ENCODE measurements at regions not wholly inside any gene's neighbourhood (a gene's known extent, or its start where the extent isn't known, plus 50 kb on each side); places are given as distances from the start of the nearest gene placed in this dataset.
"Not testable (repeated sequence)": the region's sequence is repeated elsewhere in the genome, so short reads cannot be mapped to it uniquely, and the experiment has no call there.

DNA sequence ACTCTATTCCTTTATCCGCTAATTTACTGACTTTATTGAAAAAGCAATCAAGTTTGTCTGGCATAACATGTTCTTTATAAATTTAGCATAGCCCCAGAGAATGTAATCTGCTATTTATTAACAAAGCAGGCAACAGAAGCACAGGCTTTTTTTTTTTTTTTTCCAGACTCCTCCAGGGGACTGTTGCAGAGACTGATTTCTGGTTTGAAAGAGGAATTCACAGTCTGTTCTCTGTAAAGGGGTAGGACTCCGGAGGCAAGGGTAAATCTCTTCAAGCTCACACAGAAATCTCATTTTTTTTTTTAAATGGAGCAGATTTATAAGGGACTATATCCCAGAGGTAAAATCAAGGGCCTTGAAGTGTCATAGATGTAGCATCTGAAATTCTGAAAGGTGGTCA lies 1386.5 kb upstream of the CDH8 start:
- DNase-seq: no peak

GRCh38 chr16:63416712-63417111 lies 1380.5 kb upstream of the CDH8 start:
- no peak for DNase-seq

GRCh38 chr16:63415014-63415413 lies 1378.8 kb upstream of the CDH8 start:
- DNase-seq: no peak

DNA sequence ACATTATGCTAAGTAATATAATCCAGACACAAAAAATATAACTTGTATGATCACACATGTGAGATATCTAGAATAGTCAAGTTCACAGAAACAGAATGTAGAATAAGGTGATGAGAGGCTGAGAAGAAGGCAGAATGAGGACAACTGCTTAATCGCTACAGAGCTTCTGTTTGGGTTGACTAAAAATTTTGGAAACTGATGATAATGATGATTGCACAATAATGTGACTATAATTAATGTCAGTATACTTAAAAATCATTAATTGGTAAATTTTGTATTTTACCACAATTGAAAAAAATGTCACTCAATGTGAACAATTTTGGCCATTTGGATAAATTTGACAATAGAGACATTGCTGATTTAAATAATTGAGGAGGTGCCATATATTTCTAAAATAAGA lies 1374.4 kb upstream of the CDH8 start:
- DNase-seq: no peak

DNA sequence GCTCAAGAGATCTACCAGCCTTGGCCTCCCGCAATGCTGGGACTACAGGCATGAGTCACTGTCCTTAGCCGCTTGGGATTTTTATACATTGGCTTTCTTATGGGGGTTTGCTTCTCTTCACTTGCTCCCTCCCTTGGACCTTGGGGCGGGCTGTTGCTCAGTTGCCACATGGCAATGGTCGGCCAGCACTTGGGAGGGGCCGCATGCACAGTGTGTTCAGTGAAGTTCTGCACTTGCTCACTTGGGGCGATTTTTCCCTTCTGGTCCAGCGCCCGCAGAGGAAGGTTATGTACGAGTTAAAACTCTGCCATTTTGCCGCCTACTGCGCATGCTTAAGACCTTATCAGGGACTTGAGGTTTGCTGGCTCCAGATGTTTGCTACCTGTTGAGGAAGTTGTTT lies 1367.6 kb upstream of the CDH8 start:
- DNase-seq: no peak

- not testable (repeated sequence) for DNase-seq
These were observed 1352.0 kb upstream of the CDH8 start for GRCh38 chr16:63388277-63388676.

GRCh38 chr16:63385714-63386432 lies 1349.6 kb upstream of the CDH8 start:
- DNase-seq: no peak

GRCh38 chr16:63373744-63374143 lies 1337.5 kb upstream of the CDH8 start:
- DNase-seq: no peak

- DNase-seq: no peak
These were observed 1336.6 kb upstream of the CDH8 start for GRCh38 chr16:63372815-63373214.

GRCh38 chr16:63372283-63372682 lies 1336.0 kb upstream of the CDH8 start:
- DNase-seq: no peak

GRCh38 chr16:63365649-63366304 lies 1329.5 kb upstream of the CDH8 start:
- DNase-seq: no peak

GRCh38 chr16:63363738-63364137 lies 1327.5 kb upstream of the CDH8 start:
- no peak for DNase-seq

DNA sequence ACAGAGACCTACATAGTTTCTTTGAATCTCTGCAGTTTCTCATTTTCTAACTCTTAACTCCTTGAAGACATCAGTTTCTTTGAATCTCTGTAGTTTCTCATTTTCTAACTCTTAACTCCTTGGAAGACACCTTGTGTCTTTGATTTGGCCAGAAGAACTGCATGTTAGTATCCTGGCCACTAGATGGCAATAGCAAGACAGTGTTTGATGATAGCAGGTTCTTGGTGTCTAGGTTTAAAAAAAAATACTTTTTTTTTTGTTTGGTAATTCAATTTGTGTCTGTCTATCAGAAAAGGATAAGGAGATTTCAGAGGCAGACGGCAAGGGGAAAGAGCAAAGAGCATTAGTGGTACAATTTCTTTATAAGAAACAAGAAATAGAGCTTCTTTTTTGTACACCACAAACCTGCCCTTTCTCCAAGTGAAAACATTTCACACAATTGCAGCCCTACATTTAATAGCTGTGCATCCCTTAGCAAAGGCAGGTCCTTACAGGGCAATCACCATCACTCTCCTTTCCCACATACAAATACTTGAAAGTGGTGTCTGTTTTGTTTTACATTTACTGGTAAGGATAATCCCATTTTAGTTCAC lies 1324.9 kb upstream of the CDH8 start:
- no peak for DNase-seq

GRCh38 chr16:63349961-63350360 lies 1313.7 kb upstream of the CDH8 start:
- no peak for DNase-seq

GRCh38 chr16:63346000-63346399 lies 1309.8 kb upstream of the CDH8 start:
- DNase-seq: no peak

- DNase-seq: no peak
These were observed 1301.0 kb upstream of the CDH8 start for GRCh38 chr16:63337264-63337663.

DNA sequence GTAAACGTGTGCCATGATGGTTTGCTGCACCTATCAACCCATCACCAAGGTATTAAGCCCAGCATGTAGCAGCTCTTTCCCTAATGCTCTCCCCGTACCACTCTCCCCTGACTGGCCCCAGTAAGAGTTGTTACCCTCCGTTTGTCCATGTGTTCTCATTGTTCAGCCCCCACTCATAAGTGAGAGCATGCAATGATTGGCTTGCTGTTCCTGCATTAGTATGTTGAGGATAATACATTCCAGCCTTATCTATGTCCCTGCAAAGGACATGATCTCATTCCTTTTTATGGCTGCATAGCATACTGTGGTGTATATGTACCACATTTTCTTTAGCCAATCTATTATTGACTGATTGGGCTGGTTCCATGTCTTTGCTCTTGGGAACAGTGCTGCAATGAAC lies 1294.9 kb upstream of the CDH8 start:
- DNase-seq: no peak

- no peak for DNase-seq
These were observed 1290.6 kb upstream of the CDH8 start for GRCh38 chr16:63326736-63327339.

- DNase-seq: no peak
These were observed 1287.8 kb upstream of the CDH8 start for GRCh38 chr16:63323722-63324705.

DNA sequence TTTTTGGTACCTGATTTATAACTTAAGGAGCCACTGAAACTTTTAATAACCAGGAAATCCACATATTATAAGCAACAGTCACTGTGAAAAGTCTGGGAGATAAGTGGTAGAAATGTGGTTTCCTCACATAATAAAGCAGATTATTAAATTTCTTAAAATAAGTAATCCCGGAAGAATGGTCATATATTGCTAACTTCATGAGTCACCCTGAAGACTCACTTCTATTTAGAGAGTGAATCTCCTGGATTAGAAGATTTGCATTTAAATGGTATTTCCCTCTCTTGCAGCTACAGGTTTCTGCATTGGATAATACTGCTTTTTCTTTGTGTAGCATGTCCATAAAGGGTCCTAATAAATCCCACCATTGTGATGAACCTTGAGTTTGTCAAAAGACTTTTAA lies 1286.8 kb upstream of the CDH8 start:
- no peak for DNase-seq

DNA sequence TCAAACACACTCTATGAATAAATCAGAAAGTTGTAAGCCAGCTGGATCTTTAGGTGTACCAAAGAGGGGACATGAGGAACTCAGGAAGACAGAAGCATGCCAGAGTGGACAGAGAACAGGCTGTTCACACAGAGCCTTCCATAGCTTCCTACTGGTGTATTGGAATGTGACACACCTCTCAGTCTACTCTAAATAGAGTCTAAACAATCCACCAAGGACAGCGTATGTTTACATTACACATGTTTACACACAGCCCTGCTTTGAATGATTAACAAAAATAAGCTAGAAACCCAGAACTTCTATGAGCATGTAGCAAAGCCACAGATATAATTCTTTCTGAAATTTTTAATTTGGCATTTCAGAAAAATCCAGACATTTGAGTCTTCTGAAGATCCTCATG lies 1279.0 kb upstream of the CDH8 start:
- DNase-seq: no peak

DNA sequence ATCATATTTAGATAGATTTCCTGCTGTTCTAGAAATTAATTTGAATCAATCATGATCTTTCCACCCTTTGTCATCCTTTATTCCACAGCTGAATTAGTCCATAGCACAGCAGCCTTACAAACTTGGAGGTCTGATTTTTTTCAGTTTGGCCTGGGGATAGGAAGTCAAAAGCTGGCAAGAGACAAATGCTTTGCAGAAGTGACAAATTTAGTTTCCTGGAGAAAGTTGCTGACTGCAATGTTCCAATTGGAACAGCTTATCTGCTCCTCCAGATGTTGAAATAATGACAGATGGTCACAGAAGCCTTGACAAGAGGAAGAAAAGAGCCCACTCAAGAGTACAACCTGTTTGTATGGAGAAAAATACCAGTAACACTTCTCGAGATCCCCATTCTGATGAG lies 1276.1 kb upstream of the CDH8 start:
- DNase-seq: no peak

GRCh38 chr16:63311313-63311712 lies 1275.1 kb upstream of the CDH8 start:
- DNase-seq: no peak
